Activated CD8-positive, alpha-beta T cell treated with anti-CD3 and anti-CD28 coated beads, Interleukin-2, amount 10 ng/mL, durations not matched to agents 7 days and 5 days (primary cell): ENCODE measurements at regions not wholly inside any gene's neighbourhood (a gene's known extent, or its start where the extent isn't known, plus 50 kb on each side); places are given as distances from the start of the nearest gene placed in this dataset.

ENCODE experiments used
- ATAC-seq: fragments of 150-1000 bp; cut with Tn5 transposase; one replicate; pipeline ENCODE4 v1.10.0; 2021; ENCODE audit warnings: moderate library complexity
- CTCF ChIA-PET: fragments of 350-600 bp; sonication (Branson Sonifier 250); formaldehyde crosslinking; loops from one replicate; lab custom pipeline; 2021; ENCODE audit warnings: antibody characterized with exemption; lab: Charles Lee
- POLR2A ChIA-PET: fragments of 350-600 bp; sonication (Branson Sonifier 250); formaldehyde crosslinking; loops from one replicate; lab custom pipeline; 2021; ENCODE audit warnings: antibody characterized with exemption; lab: Charles Lee
- DNase-seq: peaks from one replicate; pipeline ENCODE4 v3.0.0-alpha.2; 2020
- H3K27ac Mint-ChIP-seq: one replicate; pipeline ENCODE4 v1.8.0; 2021; ENCODE audit warnings: mild to moderate bottlenecking, mixed read lengths
- H3K27me3 Mint-ChIP-seq: one replicate; pipeline ENCODE4 v1.8.0; 2021; ENCODE audit warnings: low read depth, mixed read lengths
- H3K36me3 Mint-ChIP-seq: one replicate; pipeline ENCODE4 v1.8.0; 2021; ENCODE audit warnings: low read depth, mixed read lengths
- H3K4me1 Mint-ChIP-seq: one replicate; pipeline ENCODE4 v1.8.0; 2021; ENCODE audit warnings: low read depth, mixed read lengths
- H3K4me3 Mint-ChIP-seq: one replicate; pipeline ENCODE4 v1.8.0; 2021; ENCODE audit warnings: mild to moderate bottlenecking, mixed read lengths
- H3K9me3 Mint-ChIP-seq: one replicate; pipeline ENCODE4 v1.8.0; 2022; ENCODE audit warnings: mixed read lengths; ENCODE audit not compliant: insufficient read depth

DNA sequence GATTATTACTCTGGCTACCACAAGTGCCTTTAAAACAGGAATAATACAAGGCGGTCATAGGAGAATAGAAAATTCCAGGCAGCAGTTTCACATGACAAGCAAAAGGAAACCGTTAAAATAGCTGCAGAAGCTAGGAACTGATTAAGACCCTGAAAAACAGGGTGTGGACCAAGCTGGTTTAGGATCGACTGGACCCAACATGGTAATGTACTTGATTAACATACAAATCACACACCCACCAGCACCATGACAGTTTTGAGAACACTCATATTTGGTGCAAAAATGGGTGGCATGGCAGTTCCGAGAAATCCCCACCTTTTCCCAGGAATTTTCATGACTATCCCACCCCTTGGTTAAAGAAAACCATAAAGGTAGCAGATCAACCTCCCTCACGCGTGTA lies 51.9 kb upstream of the TMEM163 start:
- Mint-ChIP-seq H3K4me1 (no peaks in the 10 kb centered on the region), H3K36me3 (no peaks in the 10 kb centered on the region), H3K4me3 (no peak overlapping the region), H3K27me3 (no peaks in the 10 kb centered on the region), H3K27ac (no peak overlapping the region), H3K9me3 (no peaks in the 10 kb centered on the region)
- ATAC-seq (no peak), DNase-seq (no peak)
- ChIA-PET CTCF (no interaction called here), POLR2A (no interaction called here)

- Mint-ChIP-seq H3K27ac (no peak overlapping the region), H3K27me3 (no peaks in the 10 kb centered on the region), H3K4me3 (no peak overlapping the region), H3K4me1 (no peaks in the 10 kb centered on the region), H3K9me3 (no peaks in the 10 kb centered on the region), H3K36me3 (no peaks in the 10 kb centered on the region)
- ChIA-PET CTCF (no interaction called here), POLR2A (interaction anchor here (0.7 kb wide), 1 partner anchor 801 kb away, joined by 3 read pairs; no protein-coding TSS in a partner anchor)
- ATAC-seq (no peak), DNase-seq (no peak)
These were observed 52.6 kb upstream of the TMEM163 start for GRCh38 chr2:134771313-134771801.

DNA sequence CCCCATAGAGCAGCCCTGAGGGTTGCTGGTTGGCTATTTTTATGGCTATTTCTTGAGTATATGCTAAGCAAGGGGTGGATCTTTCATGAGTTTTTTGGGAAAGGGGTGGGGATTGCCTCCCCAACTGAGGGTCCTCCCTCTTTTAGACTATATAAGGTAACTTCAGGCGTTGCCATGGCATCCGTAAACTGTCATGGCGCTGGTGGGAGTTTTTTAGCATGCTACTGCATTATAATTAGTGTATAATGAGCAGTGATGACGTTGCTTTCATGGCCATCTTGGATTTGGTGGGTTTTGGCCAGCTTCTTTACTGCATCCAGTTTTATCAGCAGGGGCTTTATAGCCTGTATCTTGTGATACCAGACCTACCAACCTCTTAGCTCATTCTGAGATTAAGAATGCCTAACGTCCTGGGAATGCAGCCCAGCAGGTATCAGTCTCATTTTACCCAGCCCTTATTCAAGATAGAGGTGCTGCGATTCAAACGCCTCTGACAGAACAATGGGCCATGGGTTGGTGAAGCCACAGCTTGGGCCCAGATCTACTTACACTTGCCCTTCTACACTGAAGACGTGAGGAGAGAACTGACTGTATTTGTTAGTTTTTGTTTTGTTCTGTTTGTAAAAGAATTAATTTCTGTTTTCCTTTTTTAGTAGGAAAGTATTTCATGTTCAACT lies 53.8 kb upstream of the TMEM163 start:
- ChIA-PET CTCF (no interaction called here), POLR2A (no interaction called here)
- peaks cover 5% of the 10 kb centered on the region for H3K27me3 Mint-ChIP-seq
- H3K27ac Mint-ChIP-seq: no peak overlapping the region
- no peaks in the 10 kb centered on the region for H3K36me3 Mint-ChIP-seq
- H3K4me3 Mint-ChIP-seq: no peak overlapping the region
- no peaks in the 10 kb centered on the region for H3K9me3 Mint-ChIP-seq
- ATAC-seq (no peak), DNase-seq (no peak)
- H3K4me1 Mint-ChIP-seq: no peaks in the 10 kb centered on the region

GRCh38 chr2:134773335-134773734 lies 54.5 kb upstream of the TMEM163 start:
- CTCF ChIA-PET: no interaction called here
- Mint-ChIP-seq H3K36me3 (no peaks in the 10 kb centered on the region), H3K27ac (no peak overlapping the region), H3K9me3 (no peaks in the 10 kb centered on the region), H3K4me3 (no peak overlapping the region), H3K27me3 (peaks cover 5% of the 10 kb centered on the region), H3K4me1 (no peaks in the 10 kb centered on the region)
- DNase-seq: no peak
- ATAC-seq: no peak
- POLR2A ChIA-PET: no interaction called here

DNA sequence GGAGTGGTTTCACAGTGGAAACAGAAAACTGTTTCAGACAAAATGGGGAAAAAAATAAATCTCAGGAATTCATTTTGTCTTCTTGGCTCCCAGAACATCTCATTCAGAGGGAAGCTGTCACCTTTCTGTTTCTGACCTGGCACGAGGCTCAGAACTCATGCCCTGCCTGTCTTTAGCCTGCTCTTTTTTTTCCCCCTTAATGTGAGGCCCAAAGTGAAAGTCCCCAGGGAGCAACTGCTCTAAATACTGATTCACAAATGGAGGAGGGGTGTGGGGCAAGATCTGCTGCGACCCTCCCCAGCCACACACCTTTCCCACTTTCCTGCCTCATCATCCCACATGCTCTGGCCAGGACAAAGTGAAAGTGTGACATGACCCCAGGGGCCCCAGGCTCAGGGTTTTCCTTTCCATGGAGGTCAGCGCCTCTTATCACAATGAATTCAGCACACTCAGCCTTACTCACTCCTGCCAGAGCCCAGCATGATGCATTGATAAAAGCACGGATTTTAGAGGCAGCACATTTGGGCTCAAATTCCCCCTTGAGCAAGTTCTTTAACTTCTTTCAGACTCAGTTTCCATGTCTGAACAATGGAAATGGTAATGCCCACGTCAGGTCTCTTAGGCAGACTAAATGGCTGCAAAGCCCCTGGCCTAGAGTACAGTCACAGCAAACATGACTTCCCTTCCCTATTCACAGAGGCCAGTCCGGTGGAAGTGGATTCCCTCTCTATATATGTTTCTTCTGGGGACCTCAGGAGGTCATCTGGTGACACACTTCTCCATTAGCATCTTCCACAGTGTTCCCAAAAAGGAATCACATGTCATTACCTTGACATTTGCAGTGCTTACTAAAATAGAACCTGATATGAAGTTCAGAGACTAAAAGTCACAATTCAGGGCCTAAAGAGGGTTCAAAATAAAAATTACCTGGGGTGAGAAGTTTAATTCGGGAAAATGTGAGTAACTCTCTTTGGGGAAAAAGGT lies 55.3 kb upstream of the TMEM163 start:
- Mint-ChIP-seq H3K36me3 (no peaks in the 10 kb centered on the region), H3K4me1 (no peaks in the 10 kb centered on the region), H3K27ac (no peak overlapping the region), H3K4me3 (no peak overlapping the region), H3K27me3 (peaks cover 5% of the 10 kb centered on the region), H3K9me3 (no peaks in the 10 kb centered on the region)
- ATAC-seq (no peak), DNase-seq (no peak)
- CTCF ChIA-PET: no interaction called here
- POLR2A ChIA-PET: no interaction called here

GRCh38 chr2:134774786-134775641 lies 56.2 kb upstream of the TMEM163 start:
- ChIA-PET POLR2A (no interaction called here), CTCF (no interaction called here)
- Mint-ChIP-seq H3K9me3 (no peaks in the 10 kb centered on the region), H3K4me1 (no peaks in the 10 kb centered on the region), H3K4me3 (no peak overlapping the region), H3K27me3 (peaks cover 7% of the 10 kb centered on the region), H3K36me3 (no peaks in the 10 kb centered on the region), H3K27ac (no peak overlapping the region)
- DNase-seq (no peak), ATAC-seq (no peak)

- Mint-ChIP-seq H3K4me1 (no peaks in the 10 kb centered on the region), H3K27ac (no peak overlapping the region), H3K9me3 (no peaks in the 10 kb centered on the region), H3K36me3 (no peaks in the 10 kb centered on the region), H3K4me3 (no peak overlapping the region), H3K27me3 (peaks cover 7% of the 10 kb centered on the region)
- POLR2A ChIA-PET: no interaction called here
- ATAC-seq (no peak), DNase-seq (no peak)
- CTCF ChIA-PET: no interaction called here
These were observed 58.0 kb upstream of the TMEM163 start for GRCh38 chr2:134776836-134777235.

- H3K9me3 Mint-ChIP-seq: no peaks in the 10 kb centered on the region
- H3K27ac Mint-ChIP-seq: no peak overlapping the region
- peaks cover 10% of the 10 kb centered on the region for H3K27me3 Mint-ChIP-seq
- no peaks in the 10 kb centered on the region for H3K36me3 Mint-ChIP-seq
- DNase-seq: no peak
- no peaks in the 10 kb centered on the region for H3K4me1 Mint-ChIP-seq
- ChIA-PET POLR2A (no interaction called here), CTCF (no interaction called here)
- H3K4me3 Mint-ChIP-seq: no peak overlapping the region
- no peak for ATAC-seq
These were observed 58.8 kb upstream of the TMEM163 start for GRCh38 chr2:134777593-134777992.

GRCh38 chr2:134778372-134778771 lies 59.6 kb upstream of the TMEM163 start:
- Mint-ChIP-seq H3K4me1 (no peaks in the 10 kb centered on the region), H3K36me3 (no peaks in the 10 kb centered on the region), H3K4me3 (no peak overlapping the region), H3K27ac (no peak overlapping the region), H3K27me3 (peaks cover 10% of the 10 kb centered on the region), H3K9me3 (no peaks in the 10 kb centered on the region)
- ChIA-PET CTCF (no interaction called here), POLR2A (no interaction called here)
- ATAC-seq (no peak), DNase-seq (no peak)

GRCh38 chr2:134780972-134781371 lies 57.4 kb upstream of the ACMSD start:
- Mint-ChIP-seq H3K4me3 (no peak overlapping the region), H3K27ac (no peak overlapping the region), H3K4me1 (no peaks in the 10 kb centered on the region), H3K27me3 (peaks cover 11% of the 10 kb centered on the region), H3K36me3 (no peaks in the 10 kb centered on the region), H3K9me3 (no peaks in the 10 kb centered on the region)
- CTCF ChIA-PET: no interaction called here
- POLR2A ChIA-PET: interaction anchor here (0.6 kb wide), 1 partner anchor 78 kb away, joined by 5 read pairs; no protein-coding TSS in a partner anchor
- ATAC-seq (no peak), DNase-seq (no peak)

DNA sequence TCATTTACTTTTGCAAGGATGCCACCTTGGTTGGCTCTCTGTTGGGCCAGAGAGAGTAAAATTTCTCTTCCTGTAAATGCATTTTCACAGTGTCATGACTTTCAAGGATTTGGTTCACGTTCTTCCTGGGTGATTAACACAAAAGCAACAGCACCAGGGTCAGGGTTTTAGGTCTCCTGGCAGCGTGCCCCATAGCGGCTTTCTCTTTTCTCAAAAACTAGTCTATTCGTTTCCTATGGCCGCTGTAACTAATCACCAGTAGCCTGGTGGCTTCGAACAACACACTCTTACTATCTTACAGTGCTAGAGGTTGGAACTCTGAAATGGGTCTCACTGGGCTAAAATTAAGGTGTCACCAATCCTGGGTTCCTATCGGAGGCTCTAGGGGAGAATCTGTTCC lies 56.3 kb upstream of the ACMSD start:
- ChIA-PET POLR2A (no interaction called here), CTCF (interaction anchor here (1.8 kb wide), 1 partner anchor 321 kb away, joined by 4 read pairs; no protein-coding TSS in a partner anchor)

More for the DNA sequence above, 56.3 kb upstream of the ACMSD start:
- no peaks in the 10 kb centered on the region for H3K9me3 Mint-ChIP-seq
- no peak overlapping the region for H3K27ac Mint-ChIP-seq
- ATAC-seq (no peak), DNase-seq (no peak)
- H3K4me1 Mint-ChIP-seq: no peaks in the 10 kb centered on the region
- H3K27me3 Mint-ChIP-seq: peaks cover 7% of the 10 kb centered on the region
- no peak overlapping the region for H3K4me3 Mint-ChIP-seq
- H3K36me3 Mint-ChIP-seq: no peaks in the 10 kb centered on the region
